Spleen (tissue), 7 donors: ENCODE measurements at regions not wholly inside any gene's neighbourhood (a gene's known extent, or its start where the extent isn't known, plus 50 kb on each side); places are given as distances from the start of the nearest gene placed in this dataset.

Source experiments
- POLR2A ChIP-seq, 3 donors: fragments of 450-650 bp; IDR thresholded peaks; one replicate each; pipeline ENCODE4 v1.5.1; 2017; ENCODE audit warnings: antibody characterized with exemption in 3 of 3, mild to moderate bottlenecking in 1 of 3
- TF ChIP-seq, protein P1 (sequence below), 11 experiments: fragments of 200-600 bp in 7 of 11; fragments of 450-650 bp in 4 of 11; sonication (generic) in 4 of 11; IDR thresholded peaks in 8 of 11; conservative IDR thresholded peaks in 3 of 11; 1 replicate in 7 of 11; 2 replicates in 4 of 11; pipeline versions ENCODE4 v1.4.0 to v1.8.0; 2016 to 2021; ENCODE audit warnings: antibody characterized with exemption in 11 of 11, inconsistent platforms in 4 of 11, mild to moderate bottlenecking in 1 of 11
- donor health status: DM: no; HTN: no; CAD: no; lungs with moderate emphysema.
- donor health status: DM: no; HTN: no; CAD: no.
- donor health status: DM: no; HTN: no; CAD: no.

DNA sequence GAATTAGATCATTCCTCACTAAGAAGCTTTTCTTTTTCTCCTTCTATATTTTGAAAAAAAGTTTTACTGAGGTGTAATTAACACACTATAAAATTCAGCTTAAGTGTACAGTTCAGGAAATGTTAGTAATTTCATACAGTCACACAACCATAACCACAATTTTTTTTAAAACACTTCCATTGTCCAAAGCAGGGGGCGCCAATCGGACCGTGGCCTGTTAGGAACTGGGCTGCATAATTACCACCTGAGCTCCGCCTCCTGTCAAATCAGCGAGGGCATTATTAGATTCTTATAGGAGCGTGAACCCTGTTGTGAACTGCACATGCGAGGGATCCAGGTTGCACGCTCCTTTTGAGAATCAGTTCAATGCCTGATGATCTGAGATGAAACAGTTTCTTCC lies 427.1 kb downstream of the TFEC start:
- TF ChIP-seq, protein P1, sequence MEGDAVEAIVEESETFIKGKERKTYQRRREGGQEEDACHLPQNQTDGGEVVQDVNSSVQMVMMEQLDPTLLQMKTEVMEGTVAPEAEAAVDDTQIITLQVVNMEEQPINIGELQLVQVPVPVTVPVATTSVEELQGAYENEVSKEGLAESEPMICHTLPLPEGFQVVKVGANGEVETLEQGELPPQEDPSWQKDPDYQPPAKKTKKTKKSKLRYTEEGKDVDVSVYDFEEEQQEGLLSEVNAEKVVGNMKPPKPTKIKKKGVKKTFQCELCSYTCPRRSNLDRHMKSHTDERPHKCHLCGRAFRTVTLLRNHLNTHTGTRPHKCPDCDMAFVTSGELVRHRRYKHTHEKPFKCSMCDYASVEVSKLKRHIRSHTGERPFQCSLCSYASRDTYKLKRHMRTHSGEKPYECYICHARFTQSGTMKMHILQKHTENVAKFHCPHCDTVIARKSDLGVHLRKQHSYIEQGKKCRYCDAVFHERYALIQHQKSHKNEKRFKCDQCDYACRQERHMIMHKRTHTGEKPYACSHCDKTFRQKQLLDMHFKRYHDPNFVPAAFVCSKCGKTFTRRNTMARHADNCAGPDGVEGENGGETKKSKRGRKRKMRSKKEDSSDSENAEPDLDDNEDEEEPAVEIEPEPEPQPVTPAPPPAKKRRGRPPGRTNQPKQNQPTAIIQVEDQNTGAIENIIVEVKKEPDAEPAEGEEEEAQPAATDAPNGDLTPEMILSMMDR (IDR thresholded peaks at IDR 0.05 in 8 of 11, conservative IDR thresholded peaks at IDR 0.05 in 3 of 11) = no peak
- no peak for TF ChIP-seq POLR2A (IDR thresholded peaks at IDR 0.05)
